ENCODE measurements at regions not wholly inside any gene's neighbourhood (a gene's known extent, or its start where the extent isn't known, plus 50 kb on each side); places are given as distances from the start of the nearest gene placed in this dataset.
"Not testable (repeated sequence)": the region's sequence is repeated elsewhere in the genome, so short reads cannot be mapped to it uniquely, and the experiment has no call there.

- DNase-seq: no peak
Measured at GRCh38 chr16:60481591-60481990, 1554.6 kb downstream of the CDH8 start.

- no peak for DNase-seq
Measured at GRCh38 chr16:60478810-60479209, 1557.4 kb downstream of the CDH8 start.

GRCh38 chr16:60463986-60464385 is 1572.3 kb downstream of the CDH8 start:
- no peak for DNase-seq

- DNase-seq: no peak
Measured at GRCh38 chr16:60459463-60459862, 1576.8 kb downstream of the CDH8 start.

GRCh38 chr16:60458255-60458654 is 1578.0 kb downstream of the CDH8 start:
- DNase-seq: no peak

- DNase-seq: no peak
Measured at GRCh38 chr16:60452646-60453045, 1583.6 kb downstream of the CDH8 start.

GRCh38 chr16:60438894-60439293 is 1597.3 kb downstream of the CDH8 start:
- DNase-seq: no peak

GRCh38 chr16:60432472-60432871 is 1603.8 kb downstream of the CDH8 start:
- no peak for DNase-seq

GRCh38 chr16:60419859-60420258 is 1616.4 kb downstream of the CDH8 start:
- DNase-seq: no peak

GRCh38 chr16:60414613-60415012 is 1621.6 kb downstream of the CDH8 start:
- no peak for DNase-seq

GRCh38 chr16:60413969-60414368 is 1622.3 kb downstream of the CDH8 start:
- DNase-seq: no peak

GRCh38 chr16:60407606-60408005 is 1628.6 kb downstream of the CDH8 start:
- no peak for DNase-seq

GRCh38 chr16:60407034-60407433 is 1629.2 kb downstream of the CDH8 start:
- DNase-seq: no peak

GRCh38 chr16:60405286-60405685 is 1631.0 kb downstream of the CDH8 start:
- DNase-seq: no peak

- no peak for DNase-seq
Measured at GRCh38 chr16:60404401-60404800, 1631.8 kb downstream of the CDH8 start.

- DNase-seq: not testable (repeated sequence)
Measured at GRCh38 chr16:60402941-60403340, 1633.3 kb downstream of the CDH8 start.

- DNase-seq: no peak
Measured at GRCh38 chr16:60392380-60392779, 1643.9 kb downstream of the CDH8 start.

GRCh38 chr16:60371591-60371990 is 1637.5 kb upstream of the GOT2 start:
- DNase-seq: no peak

- no peak for DNase-seq
Measured at GRCh38 chr16:60367739-60368138, 1633.6 kb upstream of the GOT2 start.

GRCh38 chr16:60363566-60363965 is 1629.5 kb upstream of the GOT2 start:
- no peak for DNase-seq

- not testable (repeated sequence) for DNase-seq
Measured at GRCh38 chr16:60359866-60360265, 1625.8 kb upstream of the GOT2 start.

- not testable (repeated sequence) for DNase-seq
Measured at GRCh38 chr16:60359412-60359811, 1625.3 kb upstream of the GOT2 start.

GRCh38 chr16:60357876-60358522 is 1623.9 kb upstream of the GOT2 start:
- DNase-seq: not testable (repeated sequence)

GRCh38 chr16:60346256-60346655 is 1612.1 kb upstream of the GOT2 start:
- no peak for DNase-seq

GRCh38 chr16:60337671-60338070 is 1603.6 kb upstream of the GOT2 start:
- no peak for DNase-seq

All from activated naive CD4-positive, alpha-beta T cell treated with anti-CD3 and anti-CD28 coated beads, Interleukin-2, amount 50 U/mL, for 16 hours (primary cell).